ENCODE measurements at regions not wholly inside any gene's neighbourhood (a gene's known extent, or its start where the extent isn't known, plus 50 kb on each side); places are given as distances from the start of the nearest gene placed in this dataset.

DNA sequence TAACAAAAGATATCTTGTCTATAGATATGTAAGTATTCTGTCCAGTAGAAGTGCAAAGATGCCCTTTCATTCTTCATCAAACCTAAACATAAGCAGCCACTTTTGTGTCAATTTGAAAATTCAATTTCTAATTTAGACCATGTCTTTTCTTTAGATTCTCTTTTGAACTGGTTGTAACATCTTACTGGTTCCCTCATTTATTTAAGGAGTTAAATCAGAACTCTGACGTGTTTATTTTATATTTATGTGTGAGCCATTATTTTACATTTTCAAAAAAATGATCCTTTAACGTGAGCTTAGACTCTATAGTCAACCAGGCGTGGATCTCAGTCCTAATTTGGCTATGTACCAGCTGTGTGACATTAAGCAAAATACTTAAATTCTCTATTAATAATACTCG is 74.0 kb upstream of the PHYHIPL start:
- no peaks in the 10 kb centered on the region for H3K9me2 ChIP-seq (replicated peaks; ENCODE audit: insufficient read depth, low read length)

DNA sequence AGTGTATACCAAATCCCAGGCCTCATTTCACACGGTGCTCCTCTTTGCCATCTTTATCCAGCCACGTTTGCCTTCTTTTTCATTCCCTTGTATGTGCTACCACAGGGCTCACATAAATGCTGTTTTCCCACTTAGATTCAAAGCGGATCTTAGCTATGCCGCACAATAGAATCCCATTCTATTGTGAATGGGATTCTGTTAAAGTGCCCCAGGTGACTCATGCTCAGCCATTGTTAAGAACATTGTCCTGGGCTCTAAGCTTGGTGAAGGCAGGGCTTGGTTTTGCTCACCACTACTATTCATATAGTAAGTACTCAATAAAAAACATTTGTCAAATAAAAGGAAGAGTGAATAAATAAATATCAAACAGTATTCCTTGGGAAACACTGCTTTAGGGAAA is 72.3 kb upstream of the PHYHIPL start:
- Histone ChIP-seq H3K79me2 (ENCODE audit: low read length) (no peaks in the 10 kb centered on the region), H3K4me3 (ENCODE audit: low read length) (no peak overlapping the region), H3K4me1 (ENCODE audit: low read length) (no peaks in the 10 kb centered on the region), H3K4me2 (ENCODE audit: low read depth, low read length, poor library complexity, severe bottlenecking) (no peak overlapping the region), H3K9ac (ENCODE audit: low read length) (no peak overlapping the region), H2AFZ (ENCODE audit: low read length) (no peak overlapping the region), H4K20me1 (ENCODE audit: insufficient read depth, low read depth, low read length) (no peaks in the 10 kb centered on the region), H3K9me3 (ENCODE audit: low read length) (no peaks in the 10 kb centered on the region), H3K9me2 (replicated peaks; ENCODE audit: insufficient read depth, low read length) (no peaks in the 10 kb centered on the region), H3K27me3 (ENCODE audit: low read length) (no peaks in the 10 kb centered on the region), H3K36me3 (ENCODE audit: insufficient read depth, low read length) (no peaks in the 10 kb centered on the region), H3K27ac (ENCODE audit: low read length) (no peak overlapping the region)
- no peak for DNase-seq

More for the DNA sequence above, 74.0 kb upstream of the PHYHIPL start:
- Histone ChIP-seq H2AFZ (ENCODE audit: low read length) (no peak overlapping the region), H3K4me1 (ENCODE audit: low read length) (no peaks in the 10 kb centered on the region), H3K36me3 (ENCODE audit: insufficient read depth, low read length) (no peaks in the 10 kb centered on the region), H3K9me3 (ENCODE audit: low read length) (no peaks in the 10 kb centered on the region), H3K4me2 (ENCODE audit: low read depth, low read length, poor library complexity, severe bottlenecking) (no peak overlapping the region), H3K27me3 (ENCODE audit: low read length) (no peaks in the 10 kb centered on the region), H3K27ac (ENCODE audit: low read length) (no peak overlapping the region), H3K9ac (ENCODE audit: low read length) (no peak overlapping the region), H3K4me3 (ENCODE audit: low read length) (no peak overlapping the region), H3K79me2 (ENCODE audit: low read length) (no peaks in the 10 kb centered on the region), H4K20me1 (ENCODE audit: insufficient read depth, low read depth, low read length) (no peaks in the 10 kb centered on the region)
- DNase-seq: no peak

DNA sequence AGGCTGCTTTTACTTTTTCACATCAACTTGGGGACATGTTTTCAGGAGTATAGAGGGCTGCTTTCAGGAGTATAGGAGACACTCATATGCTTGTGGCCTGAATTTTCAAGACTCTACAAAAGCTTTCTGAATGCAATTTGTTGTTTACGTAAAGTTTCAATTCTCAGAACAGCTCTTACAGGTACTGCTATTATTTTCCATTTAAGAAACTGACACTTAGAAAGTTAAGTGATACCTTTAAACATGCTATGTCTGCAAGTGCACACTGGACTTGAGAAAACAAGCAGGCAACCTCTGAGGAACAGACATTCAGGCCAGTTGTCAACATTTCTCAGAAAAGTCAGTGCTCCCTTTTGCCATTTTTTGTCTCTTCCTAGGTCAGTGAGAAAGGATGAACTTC is 70.0 kb upstream of the PHYHIPL start:
- H3K9me2 ChIP-seq (replicated peaks; ENCODE audit: insufficient read depth, low read length): no peaks in the 10 kb centered on the region
- no peak overlapping the region for H2AFZ ChIP-seq (ENCODE audit: low read length)
- H3K36me3 ChIP-seq (ENCODE audit: insufficient read depth, low read length): no peaks in the 10 kb centered on the region
- no peaks in the 10 kb centered on the region for H3K4me1 ChIP-seq (ENCODE audit: low read length)
- H3K27me3 ChIP-seq (ENCODE audit: low read length): no peaks in the 10 kb centered on the region
- no peak overlapping the region for H3K9ac ChIP-seq (ENCODE audit: low read length)
- H3K27ac ChIP-seq (ENCODE audit: low read length): no peak overlapping the region
- H3K4me3 ChIP-seq (ENCODE audit: low read length): no peak overlapping the region
- no peak overlapping the region for H3K4me2 ChIP-seq (ENCODE audit: low read depth, low read length, poor library complexity, severe bottlenecking)
- no peaks in the 10 kb centered on the region for H3K79me2 ChIP-seq (ENCODE audit: low read length)
- H3K9me3 ChIP-seq (ENCODE audit: low read length): no peaks in the 10 kb centered on the region
- H4K20me1 ChIP-seq (ENCODE audit: insufficient read depth, low read depth, low read length): no peaks in the 10 kb centered on the region
- DNase-seq: no peak

DNA sequence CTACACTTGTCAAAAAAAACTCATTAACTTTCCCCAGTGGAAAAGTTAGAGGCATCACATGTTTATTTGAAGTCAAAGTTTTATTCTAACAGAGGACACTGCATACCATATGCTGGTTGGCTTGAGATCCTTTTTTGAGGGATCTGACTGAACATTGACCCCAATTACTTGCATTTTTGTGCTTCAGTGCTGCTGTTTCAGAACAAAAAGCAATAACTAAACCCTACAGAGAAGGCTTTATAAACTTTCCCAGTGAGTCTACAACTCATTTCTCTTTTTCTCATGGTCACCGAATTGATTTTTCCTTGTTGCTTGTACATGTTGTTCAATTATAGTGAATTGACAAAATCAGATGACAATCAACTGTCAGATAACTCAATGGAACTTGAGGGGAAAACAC is 69.3 kb upstream of the PHYHIPL start:
- H3K9me3 ChIP-seq (ENCODE audit: low read length): no peaks in the 10 kb centered on the region
- no peaks in the 10 kb centered on the region for H3K36me3 ChIP-seq (ENCODE audit: insufficient read depth, low read length)
- no peak for DNase-seq
- no peaks in the 10 kb centered on the region for H3K4me1 ChIP-seq (ENCODE audit: low read length)
- no peak overlapping the region for H2AFZ ChIP-seq (ENCODE audit: low read length)
- H3K9ac ChIP-seq (ENCODE audit: low read length): no peak overlapping the region
- H3K79me2 ChIP-seq (ENCODE audit: low read length): no peaks in the 10 kb centered on the region
- no peak overlapping the region for H3K4me3 ChIP-seq (ENCODE audit: low read length)
- no peaks in the 10 kb centered on the region for H4K20me1 ChIP-seq (ENCODE audit: insufficient read depth, low read depth, low read length)
- no peak overlapping the region for H3K27ac ChIP-seq (ENCODE audit: low read length)
- H3K27me3 ChIP-seq (ENCODE audit: low read length): no peaks in the 10 kb centered on the region
- no peak overlapping the region for H3K4me2 ChIP-seq (ENCODE audit: low read depth, low read length, poor library complexity, severe bottlenecking)
- H3K9me2 ChIP-seq (replicated peaks; ENCODE audit: insufficient read depth, low read length): no peaks in the 10 kb centered on the region

DNA sequence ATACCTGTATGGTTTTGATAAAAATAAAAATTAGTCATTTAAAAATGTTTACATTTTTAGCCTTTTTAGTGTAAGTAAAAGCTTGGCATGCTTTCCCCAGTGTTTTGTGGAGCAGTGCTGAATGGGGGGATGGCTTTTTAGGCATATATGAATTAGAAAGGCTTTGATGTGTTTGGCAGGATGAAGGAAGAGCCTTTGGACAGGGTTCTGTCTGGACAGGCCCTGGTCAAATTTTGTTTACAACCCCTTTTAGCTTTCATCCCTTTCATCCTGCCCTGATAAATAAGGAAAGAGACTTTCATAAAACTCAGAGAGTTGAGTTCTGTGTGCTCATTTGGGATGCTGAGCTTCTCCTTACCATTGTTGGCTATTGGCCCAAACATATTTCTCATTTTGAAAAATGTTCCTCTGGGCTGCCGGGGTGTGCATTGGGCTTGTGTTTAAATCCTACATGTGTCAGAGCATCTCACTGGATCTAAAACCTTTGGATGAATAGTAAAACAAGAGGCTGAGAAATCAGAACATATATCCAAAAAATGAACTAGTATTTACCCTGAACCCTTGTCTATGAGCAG is 68.1 kb upstream of the PHYHIPL start:
- H3K27me3 ChIP-seq (ENCODE audit: low read length): no peaks in the 10 kb centered on the region

DNA sequence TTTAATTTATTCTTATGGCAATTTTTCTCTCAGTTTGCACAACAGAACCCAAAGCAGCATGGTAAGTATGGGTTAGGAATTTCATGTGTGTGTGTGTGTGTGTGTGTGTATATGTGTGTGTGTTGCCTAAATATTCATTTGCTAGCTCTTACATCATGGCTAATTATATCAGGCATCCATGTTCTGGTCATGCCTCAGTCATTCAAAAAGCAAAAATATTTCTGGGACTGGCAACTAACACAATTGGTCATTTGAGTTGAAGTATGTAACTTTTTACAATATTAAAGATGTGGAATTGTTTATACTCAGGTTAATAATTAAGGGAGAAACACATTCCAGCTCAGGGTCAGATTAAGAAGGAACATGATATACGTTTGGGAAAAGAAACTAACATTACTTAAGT is 67.6 kb upstream of the PHYHIPL start:
- Histone ChIP-seq H3K27ac (ENCODE audit: low read length) (no peak overlapping the region), H3K36me3 (ENCODE audit: insufficient read depth, low read length) (no peaks in the 10 kb centered on the region), H3K4me2 (ENCODE audit: low read depth, low read length, poor library complexity, severe bottlenecking) (no peak overlapping the region), H3K9me3 (ENCODE audit: low read length) (no peaks in the 10 kb centered on the region), H3K27me3 (ENCODE audit: low read length) (no peaks in the 10 kb centered on the region), H3K4me1 (ENCODE audit: low read length) (no peaks in the 10 kb centered on the region), H3K9me2 (replicated peaks; ENCODE audit: insufficient read depth, low read length) (no peaks in the 10 kb centered on the region), H2AFZ (ENCODE audit: low read length) (no peak overlapping the region), H3K79me2 (ENCODE audit: low read length) (no peaks in the 10 kb centered on the region), H3K9ac (ENCODE audit: low read length) (no peak overlapping the region), H4K20me1 (ENCODE audit: insufficient read depth, low read depth, low read length) (no peaks in the 10 kb centered on the region), H3K4me3 (ENCODE audit: low read length) (no peak overlapping the region)
- no peak for DNase-seq

More for the DNA sequence above, 68.1 kb upstream of the PHYHIPL start:
- Histone ChIP-seq H2AFZ (ENCODE audit: low read length) (no peak overlapping the region), H3K4me2 (ENCODE audit: low read depth, low read length, poor library complexity, severe bottlenecking) (no peak overlapping the region), H3K9ac (ENCODE audit: low read length) (no peak overlapping the region), H3K4me1 (ENCODE audit: low read length) (no peaks in the 10 kb centered on the region), H3K27ac (ENCODE audit: low read length) (no peak overlapping the region), H3K4me3 (ENCODE audit: low read length) (no peak overlapping the region), H3K9me2 (replicated peaks; ENCODE audit: insufficient read depth, low read length) (no peaks in the 10 kb centered on the region), H3K79me2 (ENCODE audit: low read length) (no peaks in the 10 kb centered on the region), H3K36me3 (ENCODE audit: insufficient read depth, low read length) (no peaks in the 10 kb centered on the region), H4K20me1 (ENCODE audit: insufficient read depth, low read depth, low read length) (no peaks in the 10 kb centered on the region), H3K9me3 (ENCODE audit: low read length) (no peaks in the 10 kb centered on the region)
- DNase-seq: no peak

DNA sequence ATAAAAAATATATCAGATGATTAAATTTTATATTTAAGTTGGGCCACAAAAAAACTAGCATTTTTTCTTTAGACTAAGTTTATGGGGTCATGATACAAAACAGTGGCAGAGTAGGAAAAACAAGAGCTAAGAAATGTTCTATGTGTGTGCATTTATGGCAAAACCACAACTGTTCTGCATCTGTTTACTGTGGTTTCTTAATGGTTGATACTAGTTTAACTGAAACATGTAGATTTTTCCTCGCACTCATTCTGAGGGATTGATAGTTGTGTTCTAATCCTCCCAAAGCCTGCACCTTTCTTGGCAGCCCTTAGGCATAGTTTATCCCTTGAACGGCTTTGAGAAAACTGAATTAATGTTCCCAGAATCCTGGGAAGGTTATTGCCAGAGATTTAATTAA is 66.6 kb upstream of the PHYHIPL start:
- no peak for DNase-seq
- Histone ChIP-seq H3K27ac (ENCODE audit: low read length) (no peak overlapping the region), H2AFZ (ENCODE audit: low read length) (no peak overlapping the region), H3K9ac (ENCODE audit: low read length) (no peak overlapping the region), H3K4me1 (ENCODE audit: low read length) (no peaks in the 10 kb centered on the region), H3K27me3 (ENCODE audit: low read length) (no peaks in the 10 kb centered on the region), H3K9me2 (replicated peaks; ENCODE audit: insufficient read depth, low read length) (no peaks in the 10 kb centered on the region), H3K9me3 (ENCODE audit: low read length) (no peaks in the 10 kb centered on the region), H3K4me3 (ENCODE audit: low read length) (no peak overlapping the region), H3K36me3 (ENCODE audit: insufficient read depth, low read length) (no peaks in the 10 kb centered on the region), H3K79me2 (ENCODE audit: low read length) (no peaks in the 10 kb centered on the region), H3K4me2 (ENCODE audit: low read depth, low read length, poor library complexity, severe bottlenecking) (no peak overlapping the region), H4K20me1 (ENCODE audit: insufficient read depth, low read depth, low read length) (no peaks in the 10 kb centered on the region)

DNA sequence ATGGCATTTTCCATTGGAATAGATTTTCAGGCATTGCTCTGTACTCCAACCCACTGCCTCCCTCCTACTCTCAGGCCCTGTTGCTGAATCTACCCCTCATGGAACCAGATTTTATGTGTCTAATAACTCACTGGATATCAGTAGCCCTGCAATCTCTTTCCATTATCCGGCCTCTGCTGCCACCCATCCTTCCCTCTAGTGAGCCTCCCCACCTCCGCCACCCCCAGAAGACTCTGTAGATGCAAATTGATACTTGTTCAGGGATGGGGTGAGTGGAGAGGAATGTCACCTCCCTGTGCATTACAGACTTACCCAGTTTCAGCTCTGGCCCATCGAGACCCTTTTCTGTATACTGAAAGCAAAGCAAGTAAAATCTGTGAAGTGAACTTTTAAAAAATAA is 52.3 kb upstream of the PHYHIPL start:
- H3K4me1 ChIP-seq (ENCODE audit: low read length): no peaks in the 10 kb centered on the region
- no peaks in the 10 kb centered on the region for H3K9me2 ChIP-seq (replicated peaks; ENCODE audit: insufficient read depth, low read length)
- no peaks in the 10 kb centered on the region for H3K79me2 ChIP-seq (ENCODE audit: low read length)
- H3K4me3 ChIP-seq (ENCODE audit: low read length): no peak overlapping the region
- H3K9me3 ChIP-seq (ENCODE audit: low read length): no peaks in the 10 kb centered on the region
- no peak overlapping the region for H3K27ac ChIP-seq (ENCODE audit: low read length)
- no peak overlapping the region for H3K4me2 ChIP-seq (ENCODE audit: low read depth, low read length, poor library complexity, severe bottlenecking)
- no peak overlapping the region for H3K9ac ChIP-seq (ENCODE audit: low read length)
- DNase-seq: no peak
- no peaks in the 10 kb centered on the region for H3K36me3 ChIP-seq (ENCODE audit: insufficient read depth, low read length)
- no peaks in the 10 kb centered on the region for H4K20me1 ChIP-seq (ENCODE audit: insufficient read depth, low read depth, low read length)
- H2AFZ ChIP-seq (ENCODE audit: low read length): no peak overlapping the region
- H3K27me3 ChIP-seq (ENCODE audit: low read length): no peaks in the 10 kb centered on the region

DNA sequence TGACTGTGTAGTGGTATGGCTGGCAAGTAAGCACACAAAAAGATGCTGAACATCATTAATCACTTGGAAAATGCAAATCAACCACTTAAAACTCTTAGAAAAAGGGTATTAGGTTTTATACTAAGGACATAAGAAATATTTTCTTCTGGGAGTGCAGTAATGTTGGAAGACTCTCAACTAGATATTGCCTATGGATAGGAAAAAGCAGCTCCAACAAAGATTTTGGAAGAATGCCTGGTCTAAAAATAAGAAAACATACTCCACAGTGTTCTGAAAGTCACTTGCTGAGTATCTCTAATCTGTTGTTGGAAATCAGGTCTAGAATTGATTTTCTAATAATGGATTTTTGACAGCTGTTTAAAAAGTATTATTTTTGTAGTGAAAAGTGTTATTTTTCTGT is 50.8 kb upstream of the PHYHIPL start:
- Histone ChIP-seq H3K27me3 (ENCODE audit: low read length) (no peaks in the 10 kb centered on the region), H3K4me3 (ENCODE audit: low read length) (no peak overlapping the region), H3K9ac (ENCODE audit: low read length) (no peak overlapping the region), H3K27ac (ENCODE audit: low read length) (no peak overlapping the region), H4K20me1 (ENCODE audit: insufficient read depth, low read depth, low read length) (no peaks in the 10 kb centered on the region), H3K9me2 (replicated peaks; ENCODE audit: insufficient read depth, low read length) (no peaks in the 10 kb centered on the region), H3K36me3 (ENCODE audit: insufficient read depth, low read length) (no peaks in the 10 kb centered on the region), H3K4me1 (ENCODE audit: low read length) (no peaks in the 10 kb centered on the region), H3K9me3 (ENCODE audit: low read length) (no peaks in the 10 kb centered on the region), H2AFZ (ENCODE audit: low read length) (no peak overlapping the region), H3K4me2 (ENCODE audit: low read depth, low read length, poor library complexity, severe bottlenecking) (no peak overlapping the region), H3K79me2 (ENCODE audit: low read length) (no peaks in the 10 kb centered on the region)
- DNase-seq: no peak

All from Karpas-422 (cell line).